Activated effector memory CD4-positive, alpha-beta T cell treated with Interleukin-2 at 50 U/mL for 16 hours (primary cell): ENCODE measurements at regions not wholly inside any gene's neighbourhood (a gene's known extent, or its start where the extent isn't known, plus 50 kb on each side); places are given as distances from the start of the nearest gene placed in this dataset.

ENCODE experiments used
- DNase-seq: peaks from one replicate; pipeline ENCODE4 v3.0.0-alpha.2; 2020

DNA sequence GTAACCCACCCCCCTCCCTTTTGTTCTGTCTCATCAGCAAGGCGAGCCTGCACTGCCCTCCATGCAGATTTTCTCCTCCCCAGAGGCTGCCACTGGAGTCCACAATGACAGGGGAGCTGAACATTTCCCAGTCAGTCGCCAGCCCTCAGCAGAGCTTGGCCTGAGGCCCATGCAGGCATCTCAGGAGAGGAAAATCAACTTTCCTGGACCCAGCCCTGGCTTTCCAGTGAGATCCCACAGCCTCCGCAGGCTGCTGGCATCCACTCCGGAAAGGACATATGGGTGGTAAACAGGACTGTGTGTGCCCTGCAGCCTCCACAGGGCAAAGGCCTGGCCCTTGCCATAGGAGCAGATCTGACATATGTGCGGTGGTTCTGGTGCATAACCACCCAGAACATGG, 253.8 kb downstream of the TNS1 start:
- DNase-seq: no peak

DNA sequence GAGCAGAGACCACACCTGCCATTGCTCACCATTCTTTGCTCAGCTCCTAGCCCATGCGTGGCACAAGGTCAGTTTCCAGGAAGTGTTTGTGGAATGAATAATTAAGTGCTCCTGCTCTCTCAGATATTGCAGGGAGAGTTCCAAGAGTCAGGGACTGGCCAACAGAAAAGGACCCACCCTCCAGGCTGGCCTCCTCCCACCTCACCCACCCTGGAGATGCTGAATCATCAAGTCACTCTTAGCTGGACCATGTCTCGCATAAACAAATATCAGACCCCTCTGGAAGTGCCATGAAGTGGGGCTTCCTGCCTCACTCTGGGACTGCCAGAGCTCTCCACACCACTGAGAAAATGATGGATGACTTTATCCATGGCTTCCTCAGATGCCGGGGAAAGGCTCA, 256.0 kb downstream of the TNS1 start:
- no peak for DNase-seq

- DNase-seq: no peak
Measured at GRCh38 chr2:217743966-217744761, 258.6 kb downstream of the TNS1 start.

DNA sequence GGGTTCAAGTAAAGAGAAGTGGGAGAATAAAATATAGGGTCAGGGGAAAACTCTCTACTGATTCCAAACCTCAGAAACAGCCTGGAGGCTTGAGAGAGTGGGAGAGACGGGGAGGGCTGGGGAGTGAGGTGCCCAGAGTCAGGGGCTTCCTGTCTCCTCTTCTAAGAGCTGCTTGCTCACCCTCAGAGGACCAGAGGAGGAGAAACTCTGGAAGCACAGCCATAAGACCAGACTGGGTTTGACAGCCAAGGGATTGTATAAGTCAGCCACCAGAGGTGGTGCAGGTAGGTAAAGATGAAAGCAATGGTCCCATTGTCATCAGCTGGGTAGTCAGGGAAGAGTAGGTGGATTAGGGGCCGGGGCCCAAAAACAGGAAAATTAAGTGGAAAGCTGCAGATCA, 259.4 kb downstream of the TNS1 start:
- no peak for DNase-seq

- no peak for DNase-seq
Measured at GRCh38 chr2:217742841-217743240, 260.0 kb downstream of the TNS1 start.

DNA sequence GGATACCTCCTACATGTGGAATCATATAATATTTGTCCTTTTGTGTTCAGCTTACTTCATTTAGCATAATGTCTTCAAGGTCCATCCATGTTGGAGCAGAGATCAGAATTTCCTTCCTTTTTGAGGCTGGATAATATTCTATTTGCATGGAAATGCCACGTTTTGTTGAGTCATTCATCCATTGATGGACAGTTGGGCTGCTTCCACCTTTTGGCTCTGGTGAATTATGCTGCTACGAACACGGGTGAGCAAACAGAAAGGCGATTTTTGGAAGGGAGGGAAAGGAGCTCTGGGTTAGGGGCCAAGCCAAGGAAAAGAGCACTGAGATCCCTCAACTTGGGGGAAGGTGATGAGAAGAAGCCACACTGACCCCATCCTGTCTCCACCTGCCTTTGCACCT, 260.5 kb downstream of the TNS1 start:
- DNase-seq: no peak

DNA sequence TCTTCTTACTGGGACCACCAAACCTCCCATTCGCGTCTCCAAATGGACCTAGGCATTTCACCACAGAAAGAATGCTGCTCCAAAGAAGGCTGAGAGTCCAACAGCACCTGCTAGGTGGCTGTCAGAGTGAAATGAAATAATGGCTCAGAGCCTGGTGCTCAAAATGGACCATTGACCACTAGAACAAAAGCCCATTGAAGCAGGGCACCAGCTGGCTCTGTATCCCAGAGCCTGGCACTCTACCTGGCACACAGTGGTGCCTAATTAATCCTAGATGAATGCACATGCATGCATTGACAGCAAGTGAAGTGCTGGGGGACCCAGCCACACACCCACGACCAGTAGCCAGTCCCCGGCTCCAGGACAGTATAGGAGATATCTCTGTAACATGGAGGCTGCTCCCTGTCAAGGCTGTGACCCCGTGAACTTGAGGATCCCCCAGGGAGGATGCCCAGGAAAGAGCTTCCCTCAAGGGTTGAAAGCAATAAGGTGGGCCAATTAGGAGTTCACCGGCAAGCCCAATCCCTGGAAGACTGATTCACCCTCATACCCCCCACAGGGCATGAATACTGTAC, 261.3 kb downstream of the TNS1 start:
- no peak for DNase-seq

- DNase-seq: no peak
Measured at GRCh38 chr2:217740756-217741155, 262.0 kb downstream of the TNS1 start.

GRCh38 chr2:217740178-217740577, 262.6 kb downstream of the TNS1 start:
- DNase-seq: no peak

GRCh38 chr2:217739741-217740140, 263.1 kb downstream of the TNS1 start:
- no peak for DNase-seq

- no peak for DNase-seq
Measured at GRCh38 chr2:217738061-217738460, 264.7 kb downstream of the TNS1 start.

DNA sequence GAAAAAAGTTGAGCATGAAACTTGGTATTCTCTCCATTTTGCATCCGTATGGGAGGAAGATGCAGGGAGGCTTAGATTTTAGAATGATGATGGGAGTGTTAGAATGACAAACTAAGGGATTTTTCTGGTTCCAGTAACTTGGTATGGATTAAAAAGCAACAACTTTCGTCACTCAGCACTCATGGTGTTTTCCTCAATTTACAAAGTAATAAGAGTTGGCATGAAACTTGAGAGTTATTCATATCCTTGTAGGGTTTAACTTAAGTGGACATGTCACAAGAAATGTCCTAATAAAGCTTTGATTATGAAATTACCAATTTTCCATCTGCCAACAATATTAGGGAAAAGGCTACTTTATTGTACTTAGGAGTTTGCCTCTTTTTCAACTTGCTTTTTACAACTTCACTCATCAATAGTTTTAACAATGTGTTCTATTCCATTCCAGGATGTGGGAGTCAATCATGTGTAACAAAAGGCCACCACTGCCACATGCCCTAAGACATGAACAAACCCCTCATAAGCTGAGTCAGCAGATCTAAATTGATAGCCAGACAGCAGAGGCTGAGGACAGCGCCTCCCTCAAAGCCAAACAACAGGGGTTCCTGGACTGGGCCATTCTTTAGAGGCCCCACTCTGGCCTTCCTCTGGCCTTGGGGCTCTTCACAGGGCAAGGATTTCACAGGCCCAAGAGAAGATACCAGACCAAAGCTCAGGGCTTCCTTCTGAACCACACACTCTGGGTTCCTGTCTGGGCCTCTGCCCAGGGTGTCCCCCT, 265.8 kb downstream of the TNS1 start:
- DNase-seq: no peak

DNA sequence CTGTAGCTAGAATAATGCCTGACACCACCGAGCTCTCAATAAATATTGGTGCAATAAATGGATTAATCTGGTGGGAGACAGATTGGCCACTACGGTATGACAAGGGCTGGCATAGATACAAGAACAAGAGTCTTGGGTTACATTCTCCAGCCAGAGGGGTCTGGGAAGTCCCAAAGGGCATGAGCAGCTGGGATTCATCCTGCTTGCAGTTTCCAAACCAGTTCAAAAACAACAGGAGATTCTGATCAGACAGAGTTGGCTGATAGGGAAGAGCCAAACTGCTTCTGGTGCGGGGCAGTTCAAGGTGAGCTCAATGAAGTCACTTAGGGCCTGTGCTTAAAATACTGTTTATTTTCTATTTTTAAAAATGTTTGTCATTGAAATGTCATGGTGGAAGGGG, 266.9 kb downstream of the TNS1 start:
- no peak for DNase-seq

- no peak for DNase-seq
Measured at GRCh38 chr2:217735034-217735433, 267.8 kb downstream of the TNS1 start.

DNA sequence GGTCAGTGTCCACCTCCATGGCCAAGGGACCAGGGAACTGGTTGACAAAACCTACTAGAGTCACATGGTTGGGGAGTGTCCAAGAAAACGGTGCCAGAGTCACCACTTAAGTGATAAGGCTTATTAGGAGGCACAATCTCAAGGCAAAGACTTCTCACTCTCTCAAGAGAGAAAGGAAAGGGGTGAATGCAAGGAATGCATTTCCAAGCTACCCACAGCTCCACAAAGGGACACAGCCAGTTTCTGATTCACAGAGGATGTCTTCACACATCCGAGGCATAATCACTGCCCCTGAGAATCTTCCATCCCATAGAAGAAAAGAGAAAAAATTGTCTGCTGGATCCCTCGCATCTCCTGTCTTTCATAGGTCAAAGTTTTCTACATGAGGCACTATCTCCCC, 269.3 kb downstream of the TNS1 start:
- DNase-seq: no peak

GRCh38 chr2:217732992-217733391, 269.8 kb downstream of the TNS1 start:
- DNase-seq: no peak

GRCh38 chr2:217731805-217732204, 271.0 kb downstream of the TNS1 start:
- no peak for DNase-seq

- DNase-seq: no peak
Measured at GRCh38 chr2:217729421-217730053, 273.3 kb downstream of the TNS1 start.

DNA sequence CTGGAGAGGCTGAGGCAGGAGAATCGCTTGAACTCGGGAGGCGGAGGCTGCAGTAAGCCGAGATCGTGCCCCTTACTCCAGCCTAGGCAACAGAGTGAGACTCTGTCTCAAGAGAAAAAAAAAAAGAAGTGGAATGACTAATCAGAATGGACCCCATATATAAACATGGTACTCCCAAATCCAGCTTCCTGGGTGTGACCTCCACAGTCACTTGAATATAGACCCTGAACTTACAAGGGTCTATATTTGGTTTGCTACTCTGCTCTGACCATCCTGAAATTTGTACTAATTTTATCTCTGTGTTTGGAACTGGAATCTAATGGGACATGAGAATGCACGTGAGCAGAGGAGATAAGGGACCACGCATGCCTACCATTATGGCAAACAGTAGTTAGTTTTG, 275.0 kb downstream of the TNS1 start:
- no peak for DNase-seq

DNA sequence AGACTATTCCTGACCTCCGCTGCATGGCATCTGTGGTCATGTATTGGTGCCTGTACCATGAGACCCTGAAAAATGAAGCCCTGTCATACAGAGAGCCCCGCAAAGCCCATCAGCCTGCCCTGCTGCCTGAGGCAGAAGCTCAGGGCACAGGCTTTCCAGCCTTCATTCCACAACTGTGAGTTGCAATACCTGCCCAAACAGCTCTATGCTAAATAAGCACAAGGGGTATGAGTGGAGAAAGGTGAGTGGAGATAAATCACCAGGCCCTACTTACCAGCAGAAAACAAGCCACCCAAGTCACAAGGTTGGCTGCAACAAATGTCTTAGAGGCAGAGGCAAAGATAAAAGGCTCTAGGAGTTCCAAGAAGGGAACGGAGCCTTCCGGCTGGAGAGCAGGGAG, 277.4 kb downstream of the TNS1 start:
- DNase-seq: no peak

DNA sequence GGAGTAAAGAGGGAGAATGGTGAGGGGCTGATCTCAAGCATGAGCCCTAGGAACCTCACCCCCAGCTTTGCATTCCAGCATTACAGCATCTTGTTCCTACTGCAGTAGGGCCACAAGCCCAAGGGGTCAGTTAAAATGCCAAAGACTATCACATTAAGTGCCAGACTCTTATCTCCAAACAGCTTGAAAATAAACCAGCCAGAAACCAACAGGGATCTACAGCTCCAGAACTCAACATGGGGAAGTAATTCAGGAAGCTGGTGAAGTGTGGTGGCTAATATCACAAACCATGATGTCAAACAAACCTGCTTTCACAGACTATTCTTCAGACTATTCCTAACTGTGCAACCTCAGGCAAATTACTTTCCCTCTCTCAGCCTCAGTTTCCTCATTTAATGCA, 278.3 kb downstream of the TNS1 start:
- DNase-seq: no peak

DNA sequence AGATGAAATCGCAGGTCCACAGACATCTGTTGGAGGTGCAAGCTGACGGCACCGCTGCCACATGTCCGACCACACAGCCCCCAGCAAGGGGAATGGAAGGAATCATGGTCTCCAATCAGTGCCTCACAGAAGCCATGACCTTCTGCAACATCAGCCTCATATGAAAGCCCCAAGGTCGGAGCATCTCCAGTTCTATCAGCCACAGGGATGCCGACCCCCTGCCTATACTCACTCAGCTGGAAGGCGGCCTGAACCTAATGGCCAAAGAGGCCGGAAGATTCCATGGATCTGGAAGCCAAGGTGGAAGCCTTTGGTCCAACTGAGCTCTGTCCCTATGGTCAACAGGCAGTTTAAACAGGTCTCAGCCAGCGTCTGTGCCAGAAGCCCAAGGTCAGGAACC, 278.8 kb downstream of the TNS1 start:
- no peak for DNase-seq

DNA sequence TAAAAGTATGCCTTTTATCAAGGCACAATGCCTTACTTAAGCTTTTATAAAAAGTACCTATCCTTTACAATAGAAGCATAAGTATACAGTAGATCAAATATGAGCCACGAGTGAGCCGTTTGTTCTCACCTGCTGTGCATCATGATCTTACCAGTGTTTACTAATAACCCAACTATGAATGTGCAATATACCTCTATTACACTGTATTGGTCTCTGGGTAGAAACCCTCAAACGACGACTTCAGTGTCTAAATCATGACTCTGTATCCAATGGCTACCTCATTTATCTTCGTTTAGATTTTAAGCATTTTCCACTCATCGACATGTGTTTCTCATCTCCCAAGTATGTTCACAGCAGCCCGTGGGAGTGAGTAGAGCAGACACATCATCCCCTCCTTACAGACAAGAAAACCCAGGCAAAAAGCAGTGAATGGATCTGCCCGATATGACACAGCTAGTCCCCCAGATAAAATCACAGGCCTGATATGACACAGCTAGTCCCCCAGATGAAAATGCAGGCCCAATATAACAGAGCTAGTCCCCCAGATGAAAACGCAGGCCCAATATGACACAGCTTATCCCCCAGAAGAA, 279.8 kb downstream of the TNS1 start:
- DNase-seq: no peak
